Epithelial cell of esophagus (primary cell): ENCODE measurements at regions not wholly inside any gene's neighbourhood (a gene's known extent, or its start where the extent isn't known, plus 50 kb on each side); places are given as distances from the start of the nearest gene placed in this dataset.
A peak's percentile ranks its signal among the peaks of the same experiment; 100 is the strongest.

ENCODE experiments used
- DNase-seq: peaks from one replicate; pipeline ENCODE4 v3.0.0; 2010; ENCODE audit warnings: low read depth
- H3K4me3 ChIP-seq: 2 replicates; pipeline ENCODE4 v1.5.1; 2011; ENCODE audit warnings: mild to moderate bottlenecking, low read length, control low read depth
- CTCF ChIP-seq: IDR thresholded peaks from 2 replicates; pipeline ENCODE4 v1.5.1; 2011; ENCODE audit warnings: low read depth, mild to moderate bottlenecking, low read length, control low read depth, inconsistent platforms; ENCODE audit not compliant: insufficient read depth; ENCODE audit errors: missing control alignments

DNA sequence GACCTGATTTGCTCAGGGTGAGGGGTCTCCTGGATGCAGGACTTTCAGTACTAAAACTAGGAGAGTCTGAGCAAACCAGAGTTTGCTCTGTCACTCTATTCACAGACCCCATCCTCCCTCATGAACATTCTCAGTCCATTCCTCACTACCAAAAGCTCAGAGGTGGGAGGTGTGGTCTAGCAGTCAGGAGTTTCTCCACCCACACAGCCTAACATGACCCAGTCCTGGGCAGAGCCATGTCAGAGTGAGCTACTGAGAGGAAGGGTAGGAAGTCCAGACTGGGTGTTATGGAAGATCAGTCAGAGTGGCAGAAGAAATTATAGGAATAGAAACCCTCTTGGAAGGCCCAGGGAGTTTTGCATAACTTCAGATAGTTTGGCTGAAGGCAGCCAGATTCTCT lies 113.3 kb upstream of the GRAMD2B start:
- DNase-seq: peak; percentile 1
- no peak overlapping the region for H3K4me3 ChIP-seq
- no peak for TF ChIP-seq CTCF

DNA sequence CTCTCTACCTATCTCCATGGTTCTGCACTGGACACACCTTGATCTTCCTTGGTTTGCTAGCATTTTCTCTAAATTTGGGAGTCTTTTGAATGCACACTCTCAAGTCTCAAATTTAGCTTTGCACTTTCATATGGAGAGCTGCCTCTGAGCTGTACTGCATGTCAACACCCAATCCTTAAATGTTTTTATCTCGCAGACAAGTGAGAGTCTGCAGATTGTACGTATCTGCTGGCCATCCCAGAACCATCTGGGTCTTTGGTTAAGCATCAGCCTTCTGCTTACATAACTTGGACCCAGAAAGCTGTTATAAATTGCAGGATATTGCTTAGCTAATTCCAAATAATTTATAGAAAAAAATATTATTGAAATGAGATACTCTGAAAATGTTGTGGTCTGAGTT lies 111.4 kb upstream of the GRAMD2B start:
- H3K4me3 ChIP-seq: no peak overlapping the region
- no peak for TF ChIP-seq CTCF
- no peak for DNase-seq

DNA sequence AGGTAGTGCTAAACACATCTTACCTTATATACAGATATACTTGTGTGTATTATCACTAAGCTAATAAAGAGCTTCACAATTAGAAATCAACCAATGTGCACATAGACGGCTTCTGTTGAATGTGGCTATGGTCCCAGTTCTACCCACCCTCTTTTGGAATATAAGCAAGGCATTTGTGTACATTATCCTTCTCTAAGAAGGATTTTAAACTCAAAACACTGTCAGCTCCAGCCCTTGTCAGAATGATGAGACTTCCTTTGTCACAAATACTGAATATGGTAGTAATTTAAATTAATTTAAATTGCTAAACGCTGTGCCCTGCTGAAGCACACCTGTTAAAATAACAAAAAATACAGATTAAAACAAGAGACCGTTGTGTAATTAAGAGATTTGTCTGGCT lies 107.9 kb upstream of the GRAMD2B start:
- TF ChIP-seq CTCF: no peak

GRCh38 chr5:126332326-126332725 lies 90.9 kb upstream of the GRAMD2B start:
- no peak for TF ChIP-seq CTCF
- no peak for DNase-seq
- no peak overlapping the region for H3K4me3 ChIP-seq

More for the DNA sequence above, 107.9 kb upstream of the GRAMD2B start:
- no peak for DNase-seq
- no peak overlapping the region for H3K4me3 ChIP-seq

DNA sequence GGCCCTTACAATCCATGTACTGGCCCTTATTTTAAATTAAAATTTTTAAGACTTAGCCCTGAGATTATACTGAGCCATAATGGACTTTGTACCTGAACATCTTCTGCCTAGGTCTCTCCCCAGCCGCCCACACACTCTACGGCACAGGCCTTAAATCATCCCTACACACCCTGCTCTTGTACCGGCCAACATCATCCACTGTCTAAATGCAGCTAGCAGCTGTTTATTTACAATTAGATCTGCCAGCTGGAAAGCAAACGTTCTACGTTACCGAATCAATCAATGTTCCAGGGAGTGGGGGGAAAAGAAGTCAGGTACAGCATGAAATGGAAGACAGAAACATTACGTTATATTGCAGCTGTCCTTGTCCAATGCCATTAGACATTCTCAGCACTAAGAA lies 88.4 kb upstream of the GRAMD2B start:
- H3K4me3 ChIP-seq: no peak overlapping the region
- TF ChIP-seq CTCF: no peak
- no peak for DNase-seq

GRCh38 chr5:126335886-126336285 lies 87.3 kb upstream of the GRAMD2B start:
- H3K4me3 ChIP-seq: no peak overlapping the region
- DNase-seq: no peak
- no peak for TF ChIP-seq CTCF

- no peak overlapping the region for H3K4me3 ChIP-seq
- no peak for TF ChIP-seq CTCF
Measured at GRCh38 chr5:126338635-126339034, 84.6 kb upstream of the GRAMD2B start.

More at GRCh38 chr5:126338635-126339034, 84.6 kb upstream of the GRAMD2B start:
- DNase-seq: no peak
